Uterus (tissue), 3 donors: ENCODE measurements at regions not wholly inside any gene's neighbourhood (a gene's known extent, or its start where the extent isn't known, plus 50 kb on each side); places are given as distances from the start of the nearest gene placed in this dataset.
"Not testable (repeated sequence)": the region's sequence is repeated elsewhere in the genome, so short reads cannot be mapped to it uniquely, and the experiment has no call there.

Experiments
- DNase-seq, 2 donors: peaks; one replicate each; pipeline ENCODE4 v3.0.0-alpha.2; 2019 to 2020
- H3K27ac ChIP-seq, 2 donors: fragments of 200-600 bp; sonication (generic); 1 replicate in 1 of 2; 2 replicates in 1 of 2; pipeline ENCODE4 v1.5.1; 2016 to 2018
- H3K27me3 ChIP-seq, 2 donors: fragments of 200-600 bp; sonication (generic); one replicate each; pipeline ENCODE4 v1.5.1; 2018 to 2019; ENCODE audit warnings: control low read depth in 1 of 2
- H3K36me3 ChIP-seq, 2 donors: fragments of 200-600 bp; sonication (generic); one replicate each; pipeline ENCODE4 v1.5.1; 2019; ENCODE audit warnings: control low read depth in 1 of 2
- H3K4me1 ChIP-seq, 2 donors: fragments of 200-600 bp; sonication (generic); one replicate each; pipeline ENCODE4 v1.5.1; 2018 to 2019; ENCODE audit warnings: control low read depth in 1 of 2
- H3K4me3 ChIP-seq, 2 donors: fragments of 200-600 bp; sonication (generic); 1 replicate in 1 of 2; 2 replicates in 1 of 2; pipeline ENCODE4 v1.5.1; 2018 to 2019; ENCODE audit warnings: mild to moderate bottlenecking in 1 of 2
- H3K9me3 ChIP-seq, 2 donors: fragments of 200-600 bp; sonication (generic); one replicate each; pipeline ENCODE4 v1.5.1; 2019; ENCODE audit warnings: control low read depth in 1 of 2
- POLR2A ChIP-seq, 2 donors: fragments of 450-650 bp; IDR thresholded peaks; one replicate each; pipeline ENCODE4 v1.6.1; 2016; ENCODE audit warnings: antibody characterized with exemption in 2 of 2, mild to moderate bottlenecking in 1 of 2, moderate library complexity in 1 of 2
- intact Hi-C: fragments of 100-400 bp; cut with DNase I; formaldehyde crosslinking; loops from one replicate; pipeline ENCODE4 v1.15.1; 2023; ENCODE audit warnings: low total_unique reads
- TF ChIP-seq, protein P1 (sequence below), 4 experiments: fragments of 200-600 bp in 2 of 4; fragments of 450-650 bp in 2 of 4; sonication (generic) in 2 of 4; IDR thresholded peaks; one replicate each; pipeline ENCODE4 v1.5.1; 2016 to 2019; ENCODE audit warnings: antibody characterized with exemption in 4 of 4, mild to moderate bottlenecking in 2 of 4, moderate library complexity in 1 of 4
- donor health status: DM: yes; HTN: yes; CAD: no.

DNA sequence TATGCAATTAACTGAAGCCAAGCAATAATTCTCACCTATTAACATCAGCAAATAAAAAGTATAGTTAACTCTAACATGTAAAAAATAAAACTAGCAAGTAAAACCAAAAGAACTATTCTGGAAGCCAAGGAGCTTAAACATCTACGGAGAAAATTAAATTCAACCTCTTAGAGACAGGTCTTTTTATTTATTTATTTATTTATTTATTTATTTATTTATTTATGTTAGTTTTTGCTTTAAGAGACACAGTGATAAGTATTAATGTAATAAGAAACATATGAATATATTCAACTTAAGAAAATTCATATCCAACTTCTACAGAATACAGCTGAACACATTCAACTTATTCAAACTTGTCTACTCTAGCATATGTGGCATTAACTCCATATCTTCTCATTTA lies 472.1 kb upstream of the IZUMO3 start:
- intact Hi-C loops, result no loop called here
- DNase-seq, result no peak
- Histone ChIP-seq H3K4me3 (no peak overlapping the region), H3K36me3 (no peaks in the 10 kb centered on the region), H3K9me3 (no peaks in the 10 kb centered on the region), H3K27me3 (no peaks in the 10 kb centered on the region), H3K4me1 (no peaks in the 10 kb centered on the region), H3K27ac (no peak overlapping the region)
- TF ChIP-seq, protein P1, sequence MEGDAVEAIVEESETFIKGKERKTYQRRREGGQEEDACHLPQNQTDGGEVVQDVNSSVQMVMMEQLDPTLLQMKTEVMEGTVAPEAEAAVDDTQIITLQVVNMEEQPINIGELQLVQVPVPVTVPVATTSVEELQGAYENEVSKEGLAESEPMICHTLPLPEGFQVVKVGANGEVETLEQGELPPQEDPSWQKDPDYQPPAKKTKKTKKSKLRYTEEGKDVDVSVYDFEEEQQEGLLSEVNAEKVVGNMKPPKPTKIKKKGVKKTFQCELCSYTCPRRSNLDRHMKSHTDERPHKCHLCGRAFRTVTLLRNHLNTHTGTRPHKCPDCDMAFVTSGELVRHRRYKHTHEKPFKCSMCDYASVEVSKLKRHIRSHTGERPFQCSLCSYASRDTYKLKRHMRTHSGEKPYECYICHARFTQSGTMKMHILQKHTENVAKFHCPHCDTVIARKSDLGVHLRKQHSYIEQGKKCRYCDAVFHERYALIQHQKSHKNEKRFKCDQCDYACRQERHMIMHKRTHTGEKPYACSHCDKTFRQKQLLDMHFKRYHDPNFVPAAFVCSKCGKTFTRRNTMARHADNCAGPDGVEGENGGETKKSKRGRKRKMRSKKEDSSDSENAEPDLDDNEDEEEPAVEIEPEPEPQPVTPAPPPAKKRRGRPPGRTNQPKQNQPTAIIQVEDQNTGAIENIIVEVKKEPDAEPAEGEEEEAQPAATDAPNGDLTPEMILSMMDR (IDR thresholded peaks at IDR 0.05), result no peak
- TF ChIP-seq POLR2A (IDR thresholded peaks at IDR 0.05), result no peak

DNA sequence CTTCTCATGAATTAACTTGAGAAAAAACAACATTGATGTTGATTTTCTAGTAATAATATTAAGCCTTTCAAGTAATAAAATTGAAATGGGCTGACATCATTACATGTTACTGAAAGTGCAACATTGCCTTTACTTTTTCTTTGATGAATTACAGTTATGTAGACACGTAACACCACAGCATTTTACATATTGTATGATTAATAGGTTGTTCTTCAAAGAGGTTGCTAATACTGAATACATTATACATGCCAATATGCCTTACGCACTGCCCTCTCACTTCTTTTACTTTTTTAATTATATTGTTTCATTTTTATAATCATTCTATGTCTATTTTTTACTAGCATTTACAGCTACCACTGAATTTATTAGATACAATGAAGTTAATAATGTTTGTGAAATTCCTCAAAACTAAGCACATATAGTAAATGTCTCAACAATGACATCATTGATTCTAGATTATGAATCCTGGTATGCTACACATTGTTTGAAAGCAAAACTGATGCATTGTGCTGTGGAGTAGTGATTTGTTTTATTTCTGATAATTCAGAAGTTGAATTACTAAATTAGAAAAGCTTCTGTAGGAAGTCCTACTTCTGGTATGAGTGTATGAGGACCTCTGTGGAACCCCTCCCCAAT lies 464.4 kb upstream of the IZUMO3 start:
- TF ChIP-seq, protein P1 (IDR thresholded peaks at IDR 0.05), result no peak
- TF ChIP-seq POLR2A (IDR thresholded peaks at IDR 0.05), result no peak
- intact Hi-C loops, result no loop called here
- no peaks in the 10 kb centered on the region for H3K4me1 ChIP-seq
- no peak overlapping the region for H3K4me3 ChIP-seq
- H3K27me3 ChIP-seq, result no peaks in the 10 kb centered on the region
- no peak for DNase-seq
- H3K36me3 ChIP-seq, result no peaks in the 10 kb centered on the region
- no peak overlapping the region for H3K27ac ChIP-seq
- H3K9me3 ChIP-seq, result no peaks in the 10 kb centered on the region

DNA sequence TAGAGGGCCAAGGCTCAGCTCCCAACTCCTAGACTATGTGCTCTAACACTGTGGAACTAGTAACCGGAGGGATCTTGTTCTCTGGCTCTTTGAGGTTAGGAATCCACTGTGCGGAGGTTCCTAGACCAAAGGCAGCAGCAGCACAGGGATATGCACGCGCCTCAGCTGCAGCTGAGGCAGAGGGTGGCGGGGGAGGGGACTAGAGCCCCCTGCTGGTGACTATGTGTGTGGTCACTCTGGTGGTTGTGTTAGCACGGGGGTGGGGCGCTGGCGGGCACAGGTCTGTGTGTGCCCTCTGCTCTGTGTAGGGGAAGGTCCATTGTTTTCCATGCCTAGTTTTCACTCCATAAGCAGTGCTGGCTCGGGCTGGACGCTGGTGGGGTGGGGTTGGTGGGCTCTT lies 458.0 kb upstream of the IZUMO3 start:
- no peaks in the 10 kb centered on the region for H3K9me3 ChIP-seq
- DNase-seq, result peak in 1 of 2 donors; percentile 3
- no peaks in the 10 kb centered on the region for H3K36me3 ChIP-seq
- intact Hi-C loops, result no loop called here
- H3K4me3 ChIP-seq, result no peak overlapping the region
- H3K27ac ChIP-seq, result no peak overlapping the region
- TF ChIP-seq POLR2A (IDR thresholded peaks at IDR 0.05), result no peak
- TF ChIP-seq, protein P1 (IDR thresholded peaks at IDR 0.05), result no peak
- H3K4me1 ChIP-seq, result no peaks in the 10 kb centered on the region
- no peaks in the 10 kb centered on the region for H3K27me3 ChIP-seq

DNA sequence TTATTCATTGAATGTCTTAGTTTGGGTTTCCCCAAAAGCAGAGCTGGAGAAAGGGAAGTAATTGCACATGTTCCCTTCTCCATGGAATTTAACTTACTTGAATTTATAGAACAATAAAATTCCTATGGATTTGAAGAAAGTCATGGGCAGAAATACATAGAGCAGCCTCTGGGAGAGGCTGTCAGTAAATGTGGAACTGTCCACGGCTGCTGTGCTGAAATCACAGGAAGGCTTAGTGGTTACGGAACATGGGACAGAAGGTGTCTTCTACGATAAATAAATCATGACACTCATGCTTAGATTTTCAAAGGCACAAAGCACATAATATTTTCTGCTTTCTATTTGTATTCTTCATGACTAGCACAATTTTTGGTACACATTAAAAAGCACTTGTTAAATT lies 440.6 kb upstream of the IZUMO3 start:
- no peak for TF ChIP-seq POLR2A (IDR thresholded peaks at IDR 0.05)
- TF ChIP-seq, protein P1 (IDR thresholded peaks at IDR 0.05), result no peak
- no peak overlapping the region for H3K27ac ChIP-seq
- no peak overlapping the region for H3K4me3 ChIP-seq
- no peaks in the 10 kb centered on the region for H3K36me3 ChIP-seq
- H3K4me1 ChIP-seq, result no peaks in the 10 kb centered on the region
- no peaks in the 10 kb centered on the region for H3K27me3 ChIP-seq
- intact Hi-C loops, result no loop called here
- no peaks in the 10 kb centered on the region for H3K9me3 ChIP-seq
- no peak for DNase-seq

DNA sequence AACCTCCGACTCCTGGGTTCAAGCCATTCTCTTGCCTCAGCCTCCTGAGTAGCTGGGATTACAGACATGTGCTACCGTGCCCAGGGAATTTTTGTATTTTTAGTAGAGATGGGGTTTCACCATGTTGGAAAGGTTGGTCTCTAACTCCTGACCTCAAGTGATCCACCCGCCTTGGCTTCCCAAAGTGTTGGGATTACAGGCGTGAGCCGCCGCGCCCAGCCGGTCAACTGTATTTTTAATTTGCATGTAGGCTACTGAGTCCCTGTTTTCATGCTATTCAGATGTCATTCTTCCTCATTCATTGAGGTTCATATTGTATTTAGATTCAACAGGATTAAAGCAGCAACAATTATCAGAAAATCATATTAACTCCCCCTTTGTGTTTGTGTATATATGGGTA lies 425.1 kb upstream of the IZUMO3 start:
- H3K27me3 ChIP-seq, H3K36me3 ChIP-seq, H3K4me1 ChIP-seq, H3K4me3 ChIP-seq, H3K27ac ChIP-seq, H3K9me3 ChIP-seq, DNase-seq, intact Hi-C loops: not testable (repeated sequence)

DNA sequence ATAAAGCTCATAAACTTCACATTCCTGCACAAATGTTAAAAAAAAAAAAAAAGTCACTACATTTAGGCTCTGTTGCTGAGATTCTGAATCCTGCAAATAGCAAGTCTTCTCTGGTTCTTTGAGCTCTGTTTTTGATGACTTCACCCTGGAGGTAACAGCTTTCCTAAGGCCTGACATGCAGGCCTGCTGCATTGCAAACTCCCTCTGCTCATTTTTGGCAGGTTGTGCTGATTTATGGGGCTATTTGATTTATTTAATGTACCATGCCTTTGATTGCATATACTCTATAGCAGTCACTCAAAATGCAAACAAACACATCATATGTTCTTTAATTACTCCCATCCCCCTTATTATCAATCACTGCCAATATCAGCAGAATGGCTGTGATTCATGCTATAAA lies 416.1 kb upstream of the IZUMO3 start:
- Histone ChIP-seq H3K27ac (no peak overlapping the region), H3K36me3 (no peaks in the 10 kb centered on the region), H3K4me3 (no peak overlapping the region), H3K4me1 (no peaks in the 10 kb centered on the region), H3K27me3 (no peaks in the 10 kb centered on the region), H3K9me3 (no peaks in the 10 kb centered on the region)
- no peak for TF ChIP-seq POLR2A (IDR thresholded peaks at IDR 0.05)
- TF ChIP-seq, protein P1 (IDR thresholded peaks at IDR 0.05), result no peak
- intact Hi-C loops, result no loop called here
- DNase-seq, result no peak
